Breast epithelium (tissue), 4 donors: ENCODE measurements at regions not wholly inside any gene's neighbourhood (a gene's known extent, or its start where the extent isn't known, plus 50 kb on each side); places are given as distances from the start of the nearest gene placed in this dataset.

Source experiments
- DNase-seq, 2 donors: peaks; one replicate each; pipeline ENCODE4 v3.0.0-alpha.2; 2019; ENCODE audit warnings: low spot score in 2 of 2
- H3K27ac ChIP-seq, 2 donors: fragments of 200-600 bp; sonication (generic) in 1 of 2; one replicate each; pipeline ENCODE4 v1.5.1; 2016 to 2019; ENCODE audit warnings: mild to moderate bottlenecking in 1 of 2
- H3K27me3 ChIP-seq, 2 donors: fragments of 200-600 bp; sonication (generic) in 1 of 2; one replicate each; pipeline versions ENCODE4 v1.5.1 to v1.6.0; 2017 to 2019; ENCODE audit warnings: control low read depth in 1 of 2, mild to moderate bottlenecking in 1 of 2
- H3K36me3 ChIP-seq: fragments of 200-600 bp; one replicate; pipeline ENCODE4 v1.5.1; 2019
- H3K4me1 ChIP-seq, 2 donors: fragments of 200-600 bp; sonication (generic); one replicate each; pipeline ENCODE4 v1.5.1; 2016 to 2019; ENCODE audit warnings: control low read depth in 1 of 2
- H3K4me3 ChIP-seq, 3 donors: fragments of 200-600 bp; sonication (generic); 1 replicate in 2 of 3; 2 replicates in 1 of 3; pipeline ENCODE4 v1.5.1; 2016 to 2019; ENCODE audit warnings: mild to moderate bottlenecking in 3 of 3, moderate library complexity in 2 of 3
- H3K9me3 ChIP-seq, 2 donors: fragments of 200-600 bp; sonication (generic) in 1 of 2; one replicate each; pipeline ENCODE4 v1.5.1; 2016 to 2019; ENCODE audit warnings: control low read depth in 1 of 2
- CTCF ChIP-seq, 3 donors: fragments of 450-650 bp; IDR thresholded peaks; one replicate each; pipeline ENCODE4 v1.5.1; 2016 to 2017; ENCODE audit warnings: antibody characterized with exemption in 3 of 3, mild to moderate bottlenecking in 3 of 3, moderate library complexity in 3 of 3
- POLR2A ChIP-seq: fragments of 450-650 bp; IDR thresholded peaks from one replicate; pipeline ENCODE4 v1.6.1; 2016; ENCODE audit warnings: antibody characterized with exemption, mild to moderate bottlenecking, moderate library complexity
- POLR2AphosphoS5 ChIP-seq, 3 donors: sonication (generic); formaldehyde crosslinking; IDR thresholded peaks; one replicate each; pipeline ENCODE4 v1.6.1; 2017; ENCODE audit warnings: antibody characterized with exemption in 3 of 3
- intact Hi-C: fragments of 100-400 bp; cut with DNase I; formaldehyde crosslinking; loops from one replicate; pipeline ENCODE4 v1.15.1; 2023; ENCODE audit warnings: low total_unique reads

- DNase-seq: no peak
- no peaks in the 10 kb centered on the region for H3K9me3 ChIP-seq
- no peaks in the 10 kb centered on the region for H3K27me3 ChIP-seq
- no peak overlapping the region for H3K4me3 ChIP-seq
- no peak for TF ChIP-seq POLR2AphosphoS5 (IDR thresholded peaks at IDR 0.05)
- TF ChIP-seq POLR2A: no peak
- TF ChIP-seq CTCF (IDR thresholded peaks at IDR 0.05): no peak
- no peak overlapping the region for H3K27ac ChIP-seq
- no peaks in the 10 kb centered on the region for H3K36me3 ChIP-seq
- intact Hi-C loops: no loop called here
- no peaks in the 10 kb centered on the region for H3K4me1 ChIP-seq
Observed at GRCh38 chr9:88819476-88819875, 171.8 kb upstream of the S1PR3 start.

GRCh38 chr9:88820055-88820454 is 171.2 kb upstream of the S1PR3 start:
- no peak overlapping the region for H3K4me3 ChIP-seq
- H3K27me3 ChIP-seq: no peaks in the 10 kb centered on the region
- H3K4me1 ChIP-seq: no peaks in the 10 kb centered on the region
- no peak for DNase-seq
- no peak overlapping the region for H3K27ac ChIP-seq
- H3K9me3 ChIP-seq: no peaks in the 10 kb centered on the region
- H3K36me3 ChIP-seq: no peaks in the 10 kb centered on the region
- intact Hi-C loops: no loop called here
- TF ChIP-seq CTCF (IDR thresholded peaks at IDR 0.05) (no peak), POLR2A (no peak), POLR2AphosphoS5 (IDR thresholded peaks at IDR 0.05) (no peak)

- Histone ChIP-seq H3K9me3 (no peaks in the 10 kb centered on the region), H3K27me3 (no peaks in the 10 kb centered on the region), H3K4me1 (no peaks in the 10 kb centered on the region), H3K27ac (no peak overlapping the region), H3K36me3 (no peaks in the 10 kb centered on the region), H3K4me3 (no peak overlapping the region)
- no peak for DNase-seq
- TF ChIP-seq POLR2A (no peak), POLR2AphosphoS5 (IDR thresholded peaks at IDR 0.05) (no peak), CTCF (IDR thresholded peaks at IDR 0.05) (no peak)
- intact Hi-C loops: no loop called here
Observed at GRCh38 chr9:88821033-88821745, 170.1 kb upstream of the S1PR3 start.

GRCh38 chr9:88821746-88822106 is 169.5 kb upstream of the S1PR3 start:
- Histone ChIP-seq H3K4me3 (no peak overlapping the region), H3K27me3 (no peaks in the 10 kb centered on the region), H3K9me3 (no peaks in the 10 kb centered on the region), H3K4me1 (no peaks in the 10 kb centered on the region), H3K36me3 (no peaks in the 10 kb centered on the region), H3K27ac (no peak overlapping the region)
- DNase-seq: no peak
- TF ChIP-seq POLR2A (no peak), CTCF (IDR thresholded peaks at IDR 0.05) (no peak), POLR2AphosphoS5 (IDR thresholded peaks at IDR 0.05) (no peak)
- intact Hi-C loops: no loop called here

GRCh38 chr9:88824711-88825110 is 166.6 kb upstream of the S1PR3 start:
- Histone ChIP-seq H3K27me3 (no peaks in the 10 kb centered on the region), H3K4me1 (no peaks in the 10 kb centered on the region), H3K4me3 (no peak overlapping the region), H3K9me3 (no peaks in the 10 kb centered on the region), H3K27ac (no peak overlapping the region), H3K36me3 (no peaks in the 10 kb centered on the region)
- intact Hi-C loops: no loop called here
- TF ChIP-seq POLR2A (no peak), POLR2AphosphoS5 (IDR thresholded peaks at IDR 0.05) (no peak), CTCF (IDR thresholded peaks at IDR 0.05) (no peak)
- no peak for DNase-seq
